HepG2 (cell line): ENCODE measurements at regions not wholly inside any gene's neighbourhood (a gene's known extent, or its start where the extent isn't known, plus 50 kb on each side); places are given as distances from the start of the nearest gene placed in this dataset.

Experiments
- ATAC-seq: fragments of 200-7000 bp; cut with Tn5 transposase; 3 replicates; pipeline ENCODE4 v1.9.1; 2020; ENCODE audit warnings: mild to moderate bottlenecking, moderate library complexity
- BruUV-seq: library from RNA; stranded (reverse); fragments of 400-500 nt; replicated peaks from 2 replicates; lab custom pipeline; 2021; lab: Mats Ljungman, UMichigan
- CTCF ChIA-PET: fragments of 300-600 bp; formaldehyde crosslinking; extraction: SDS; loops from one replicate; lab custom pipeline; 2021; ENCODE audit warnings: low total read pairs, inconsistent platforms, low intra/inter-chr PET ratio; lab: Yijun Ruan, JAX
- POLR2A ChIA-PET: fragments of 350-600 bp; sonication (Branson Sonifier 250); formaldehyde crosslinking; loops from one replicate; lab custom pipeline; 2020; ENCODE audit warnings: antibody characterized with exemption, inconsistent platforms; lab: Yijun Ruan, JAX
- DNase-seq: peaks from one replicate; pipeline ENCODE4 v3.0.0-alpha.2; 2015; ENCODE audit warnings: low spot score
- FAIRE-seq: peaks from 3 replicates; lab custom pipeline; 2011; peaks lifted over from hg19 to GRCh38; lab: Jason Lieb, UNC
- H2AFZ ChIP-seq: one replicate; pipeline ENCODE4 v1.6.1; 2011; ENCODE audit warnings: low read length, inconsistent platforms
- H3K27ac ChIP-seq: fragments of 300-600 bp; 3 replicates; pipeline ENCODE4 v1.8.0; 2011; ENCODE audit warnings: mixed run types, mild to moderate bottlenecking, mixed read lengths, low read length, inconsistent platforms; ENCODE audit not compliant: insufficient read depth; ENCODE audit errors: extremely low read length
- H3K27me3 ChIP-seq, 2 experiments: fragments of 200-600 bp in 1 of 2; 2 replicates in 1 of 2; 3 replicates in 1 of 2; pipeline versions ENCODE4 v1.6.0 to v1.8.0; 2011; ENCODE audit warnings: low read length in 2 of 2, mild to moderate bottlenecking in 2 of 2, moderate library complexity in 2 of 2, inconsistent platforms in 1 of 2; ENCODE audit not compliant: insufficient read depth in 2 of 2, control insufficient read depth in 1 of 2
- H3K36me3 ChIP-seq, 2 experiments: fragments of 200-600 bp in 1 of 2; replicated peaks in 1 of 2; 2 replicates in 1 of 2; 3 replicates in 1 of 2; pipeline versions ENCODE4 v1.5.1 to v1.8.0; 2011; ENCODE audit warnings: low read length in 2 of 2, inconsistent platforms in 1 of 2; ENCODE audit not compliant: insufficient read depth in 2 of 2, control insufficient read depth in 1 of 2
- H3K4me1 ChIP-seq: 2 replicates; pipeline ENCODE4 v1.5.1; 2012; ENCODE audit warnings: low read length, inconsistent platforms; ENCODE audit not compliant: insufficient read depth
- H3K4me2 ChIP-seq: 2 replicates; pipeline ENCODE4 v1.6.0; 2011; ENCODE audit warnings: low read depth, low read length, inconsistent platforms
- H3K4me3 ChIP-seq, 3 experiments: fragments of 200-600 bp in 1 of 3; sonication (generic), shearing (Covaris generic) in 1 of 3; replicated peaks in 1 of 3; 2 replicates each; pipeline ENCODE4 v1.5.1; 2011 to 2016; ENCODE audit warnings: low read length in 3 of 3, inconsistent platforms in 2 of 3, low read depth in 2 of 3, mild to moderate bottlenecking in 2 of 3, control low read depth in 1 of 3, mixed read lengths in 1 of 3; ENCODE audit not compliant: insufficient read depth in 1 of 3
- H3K79me2 ChIP-seq: one replicate; pipeline ENCODE4 v1.6.1; 2011; ENCODE audit warnings: low read length, inconsistent platforms; ENCODE audit not compliant: insufficient read depth
- H3K9ac ChIP-seq: 2 replicates; pipeline ENCODE4 v1.6.0; 2011; ENCODE audit warnings: mild to moderate bottlenecking, low read depth, low read length, inconsistent platforms; ENCODE audit not compliant: insufficient read depth
- H3K9me3 ChIP-seq: 2 replicates; pipeline ENCODE4 v1.5.1; 2012; ENCODE audit warnings: mild to moderate bottlenecking, low read length
- H4K20me1 ChIP-seq: 2 replicates; pipeline ENCODE4 v1.6.0; 2011; ENCODE audit warnings: inconsistent platforms, mild to moderate bottlenecking, low read length, moderate library complexity; ENCODE audit not compliant: insufficient read depth
- AGO1 ChIP-seq: fragments of 200-400 bp; formaldehyde crosslinking; IDR thresholded peaks from 2 replicates; pipeline ENCODE4 v1.6.1; 2017; ENCODE audit warnings: mild to moderate bottlenecking, low read depth, low read length, moderate library complexity; ENCODE audit not compliant: poor library complexity, severe bottlenecking
- ATF3 ChIP-seq: sonication (generic); formaldehyde crosslinking; IDR thresholded peaks from 2 replicates; pipeline ENCODE4 v1.4.0; 2020; ENCODE audit warnings: missing genetic modification reagents
- CCDC6 ChIP-seq: sonication (generic); formaldehyde crosslinking; IDR thresholded peaks from 2 replicates; pipeline ENCODE4 v1.8.1; 2022; ENCODE audit warnings: mild to moderate bottlenecking, missing genetic modification reagents, moderate library complexity
- DMAP1 ChIP-seq: IDR thresholded peaks from 2 replicates; pipeline ENCODE4 v1.6.1; 2016
- HNF4A ChIP-seq: sonication (generic); formaldehyde crosslinking; IDR thresholded peaks from 2 replicates; pipeline ENCODE4 v1.4.0; 2020; ENCODE audit warnings: missing genetic modification reagents
- KLF13 ChIP-seq: sonication (generic); formaldehyde crosslinking; IDR thresholded peaks from 2 replicates; pipeline ENCODE4 v1.4.0; 2020; ENCODE audit warnings: mild to moderate bottlenecking, missing genetic modification reagents
- MED8 ChIP-seq: sonication (generic); formaldehyde crosslinking; IDR thresholded peaks from 2 replicates; pipeline ENCODE4 v1.8.1; 2023; ENCODE audit warnings: mild to moderate bottlenecking, missing genetic modification reagents; ENCODE audit not compliant: insufficient replicate concordance
- NFE2L1 ChIP-seq: sonication (generic); formaldehyde crosslinking; IDR thresholded peaks from 2 replicates; pipeline ENCODE4 v1.4.0; 2020; ENCODE audit warnings: missing genetic modification reagents, mild to moderate bottlenecking, borderline replicate concordance
- SSRP1 ChIP-seq: IDR thresholded peaks from 2 replicates; pipeline ENCODE4 v1.6.1; 2016; ENCODE audit warnings: control low read depth
- TGIF2 ChIP-seq: IDR thresholded peaks from 2 replicates; pipeline ENCODE4 v1.6.1; 2016; ENCODE audit warnings: control low read depth, missing compliant biosample characterization
- ZNF496 ChIP-seq: sonication (generic); formaldehyde crosslinking; IDR thresholded peaks from 2 replicates; pipeline ENCODE4 v1.8.1; 2023; ENCODE audit warnings: mild to moderate bottlenecking, moderate library complexity, missing genetic modification reagents; ENCODE audit not compliant: insufficient replicate concordance
- ZNF644 ChIP-seq: IDR thresholded peaks from 2 replicates; pipeline ENCODE4 v1.6.1; 2016; ENCODE audit warnings: low read depth
- WGBS: methylation state at CpG from one replicate; pipeline ENCODE4 v1.1.6; 2017; ENCODE audit warnings: low lambda C conversion rate; 5-methylcytosine and 5-hydroxymethylcytosine counted together
- in situ Hi-C: cut with HindIII; loops from 2 replicates; pipeline ENCODE4 v1.10.0; 2017; ENCODE audit warnings: low pct_unique_long_range_greater_than_20kb; ENCODE audit not compliant: extremely low pct_ligation_motif_present
- intact Hi-C: fragments of 100-400 bp; cut with micrococcal nuclease; formaldehyde crosslinking; loops from one replicate; pipeline ENCODE4 v1.10.0; 2022; ENCODE audit not compliant: unreplicated experiment
- TF ChIP-seq, protein P1 (sequence below): IDR thresholded peaks from 2 replicates; pipeline ENCODE4 v1.6.1; 2016; ENCODE audit warnings: low read depth, missing genetic modification reagents, missing compliant biosample characterization
- TF ChIP-seq, protein P2 (sequence below): conservative IDR thresholded peaks from 2 replicates; pipeline ENCODE4 v1.6.1; 2018; ENCODE audit warnings: missing genetic modification reagents

DNA sequence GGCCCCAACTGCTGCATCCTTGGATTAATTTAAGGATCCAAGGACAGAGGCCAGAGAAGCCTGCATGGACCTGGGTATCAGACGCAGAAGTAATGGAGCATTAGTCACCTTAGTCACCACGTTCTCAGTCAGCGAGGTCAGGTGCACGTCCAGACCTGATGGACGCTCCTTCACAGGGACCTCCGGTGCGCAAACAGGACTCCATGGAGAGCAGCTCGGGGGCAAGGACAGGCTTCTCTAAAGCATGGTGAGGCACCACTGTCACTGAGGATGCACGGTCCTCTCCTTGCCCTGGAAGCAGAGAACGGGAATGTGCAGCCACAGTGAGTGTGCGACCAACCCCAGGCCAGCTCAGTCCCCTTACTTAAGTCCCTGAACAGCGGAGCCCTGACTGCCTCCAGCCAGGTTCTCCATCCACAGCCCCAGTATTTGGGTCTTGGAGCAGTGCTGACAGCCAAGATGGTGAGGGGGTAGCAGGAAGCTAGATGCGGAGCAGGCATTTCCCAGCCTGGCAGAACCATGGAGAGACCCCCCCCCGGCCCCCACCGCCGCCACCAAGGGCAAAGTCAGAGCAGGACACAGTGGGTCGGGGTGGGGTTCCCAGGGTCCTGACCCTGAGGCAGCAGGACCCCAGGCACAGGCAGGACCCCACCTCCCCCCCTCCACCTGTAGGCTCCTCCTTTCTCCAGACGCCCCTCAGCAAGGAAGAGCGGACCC, 253.4 kb upstream of the SFSWAP start:
- TF ChIP-seq CCDC6 (no peak), KLF13 (no peak), AGO1 (no peak), ATF3 (CRISPR knock-in tag) (no peak), SSRP1 (no peak), ZNF644 (CRISPR knock-in tag) (no peak), MED8 (CRISPR knock-in tag) (no peak), HNF4A (CRISPR knock-in tag) (no peak), TGIF2 (CRISPR knock-in tag) (no peak), DMAP1 (no peak), ZNF496 (CRISPR knock-in tag) (no peak), NFE2L1 (CRISPR knock-in tag) (no peak)
- TF ChIP-seq, protein P1, sequence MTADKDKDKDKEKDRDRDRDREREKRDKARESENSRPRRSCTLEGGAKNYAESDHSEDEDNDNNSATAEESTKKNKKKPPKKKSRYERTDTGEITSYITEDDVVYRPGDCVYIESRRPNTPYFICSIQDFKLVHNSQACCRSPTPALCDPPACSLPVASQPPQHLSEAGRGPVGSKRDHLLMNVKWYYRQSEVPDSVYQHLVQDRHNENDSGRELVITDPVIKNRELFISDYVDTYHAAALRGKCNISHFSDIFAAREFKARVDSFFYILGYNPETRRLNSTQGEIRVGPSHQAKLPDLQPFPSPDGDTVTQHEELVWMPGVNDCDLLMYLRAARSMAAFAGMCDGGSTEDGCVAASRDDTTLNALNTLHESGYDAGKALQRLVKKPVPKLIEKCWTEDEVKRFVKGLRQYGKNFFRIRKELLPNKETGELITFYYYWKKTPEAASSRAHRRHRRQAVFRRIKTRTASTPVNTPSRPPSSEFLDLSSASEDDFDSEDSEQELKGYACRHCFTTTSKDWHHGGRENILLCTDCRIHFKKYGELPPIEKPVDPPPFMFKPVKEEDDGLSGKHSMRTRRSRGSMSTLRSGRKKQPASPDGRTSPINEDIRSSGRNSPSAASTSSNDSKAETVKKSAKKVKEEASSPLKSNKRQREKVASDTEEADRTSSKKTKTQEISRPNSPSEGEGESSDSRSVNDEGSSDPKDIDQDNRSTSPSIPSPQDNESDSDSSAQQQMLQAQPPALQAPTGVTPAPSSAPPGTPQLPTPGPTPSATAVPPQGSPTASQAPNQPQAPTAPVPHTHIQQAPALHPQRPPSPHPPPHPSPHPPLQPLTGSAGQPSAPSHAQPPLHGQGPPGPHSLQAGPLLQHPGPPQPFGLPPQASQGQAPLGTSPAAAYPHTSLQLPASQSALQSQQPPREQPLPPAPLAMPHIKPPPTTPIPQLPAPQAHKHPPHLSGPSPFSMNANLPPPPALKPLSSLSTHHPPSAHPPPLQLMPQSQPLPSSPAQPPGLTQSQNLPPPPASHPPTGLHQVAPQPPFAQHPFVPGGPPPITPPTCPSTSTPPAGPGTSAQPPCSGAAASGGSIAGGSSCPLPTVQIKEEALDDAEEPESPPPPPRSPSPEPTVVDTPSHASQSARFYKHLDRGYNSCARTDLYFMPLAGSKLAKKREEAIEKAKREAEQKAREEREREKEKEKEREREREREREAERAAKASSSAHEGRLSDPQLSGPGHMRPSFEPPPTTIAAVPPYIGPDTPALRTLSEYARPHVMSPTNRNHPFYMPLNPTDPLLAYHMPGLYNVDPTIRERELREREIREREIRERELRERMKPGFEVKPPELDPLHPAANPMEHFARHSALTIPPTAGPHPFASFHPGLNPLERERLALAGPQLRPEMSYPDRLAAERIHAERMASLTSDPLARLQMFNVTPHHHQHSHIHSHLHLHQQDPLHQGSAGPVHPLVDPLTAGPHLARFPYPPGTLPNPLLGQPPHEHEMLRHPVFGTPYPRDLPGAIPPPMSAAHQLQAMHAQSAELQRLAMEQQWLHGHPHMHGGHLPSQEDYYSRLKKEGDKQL (CRISPR knock-in tag): no peak
- TF ChIP-seq, protein P2, sequence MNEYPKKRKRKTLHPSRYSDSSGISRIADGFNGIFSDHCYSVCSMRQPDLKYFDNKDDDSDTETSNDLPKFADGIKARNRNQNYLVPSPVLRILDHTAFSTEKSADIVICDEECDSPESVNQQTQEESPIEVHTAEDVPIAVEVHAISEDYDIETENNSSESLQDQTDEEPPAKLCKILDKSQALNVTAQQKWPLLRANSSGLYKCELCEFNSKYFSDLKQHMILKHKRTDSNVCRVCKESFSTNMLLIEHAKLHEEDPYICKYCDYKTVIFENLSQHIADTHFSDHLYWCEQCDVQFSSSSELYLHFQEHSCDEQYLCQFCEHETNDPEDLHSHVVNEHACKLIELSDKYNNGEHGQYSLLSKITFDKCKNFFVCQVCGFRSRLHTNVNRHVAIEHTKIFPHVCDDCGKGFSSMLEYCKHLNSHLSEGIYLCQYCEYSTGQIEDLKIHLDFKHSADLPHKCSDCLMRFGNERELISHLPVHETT (CRISPR knock-in tag): no peak
- in situ Hi-C loops (loop anchor here (10.0 to 25.0 kb wide), 2 partner anchors 353 to 545 kb away; no protein-coding TSS in a partner anchor), intact Hi-C loops (no loop called here)
- H3K4me2 ChIP-seq: no peak overlapping the region
- FAIRE-seq (no peak), ATAC-seq (no peak), DNase-seq (no peak)
- peaks cover 6 to 33% of the 10 kb centered on the region in 2 experiments; a peak in 3 of 5 replicates for H3K27me3 ChIP-seq
- no peak overlapping the region for H3K9ac ChIP-seq
- no TSS peak for BruUV-seq
- WGBS: 39% methylated on average over 4 of the region's 19 CpGs
- no peak overlapping the region for H2AFZ ChIP-seq
- H3K79me2 ChIP-seq: no peaks in the 10 kb centered on the region
- H3K9me3 ChIP-seq: no peaks in the 10 kb centered on the region
- ChIA-PET POLR2A (no interaction called here), CTCF (no interaction called here)
- no peak overlapping the region for H3K4me3 ChIP-seq
- no peak overlapping the region for H3K27ac ChIP-seq
- H3K4me1 ChIP-seq: no peaks in the 10 kb centered on the region
- no peaks in the 10 kb centered on the region for H4K20me1 ChIP-seq
- H3K36me3 ChIP-seq: no peaks in the 10 kb centered on the region
